ENCODE measurements at regions not wholly inside any gene's neighbourhood (a gene's known extent, or its start where the extent isn't known, plus 50 kb on each side); places are given as distances from the start of the nearest gene placed in this dataset.

GRCh38 chr10:3421537-3422257 is 249.1 kb upstream of the PITRM1 start:
- no peak for DNase-seq

- no peak for DNase-seq
Observed at GRCh38 chr10:3420527-3421469, 248.2 kb upstream of the PITRM1 start.

GRCh38 chr10:3419719-3420495 is 247.3 kb upstream of the PITRM1 start:
- DNase-seq, result no peak

GRCh38 chr10:3418926-3419325 is 246.3 kb upstream of the PITRM1 start:
- no peak for DNase-seq

GRCh38 chr10:3418041-3418754 is 245.6 kb upstream of the PITRM1 start:
- DNase-seq, result no peak

GRCh38 chr10:3417096-3417495 is 244.5 kb upstream of the PITRM1 start:
- no peak for DNase-seq

GRCh38 chr10:3415878-3416605 is 243.5 kb upstream of the PITRM1 start:
- no peak for DNase-seq

GRCh38 chr10:3415038-3415736 is 242.6 kb upstream of the PITRM1 start:
- DNase-seq, result no peak

GRCh38 chr10:3414667-3415023 is 242.1 kb upstream of the PITRM1 start:
- no peak for DNase-seq

- no peak for DNase-seq
Observed at GRCh38 chr10:3413937-3414666, 241.5 kb upstream of the PITRM1 start.

GRCh38 chr10:3412646-3413045 is 240.1 kb upstream of the PITRM1 start:
- DNase-seq, result no peak

GRCh38 chr10:3412071-3412582 is 239.5 kb upstream of the PITRM1 start:
- no peak for DNase-seq

GRCh38 chr10:3411044-3411443 is 238.5 kb upstream of the PITRM1 start:
- DNase-seq, result no peak

- no peak for DNase-seq
Observed at GRCh38 chr10:3409928-3410327, 237.3 kb upstream of the PITRM1 start.

- no peak for DNase-seq
Observed at GRCh38 chr10:3408603-3409365, 236.2 kb upstream of the PITRM1 start.

- DNase-seq, result no peak
Observed at GRCh38 chr10:3407208-3407607, 234.6 kb upstream of the PITRM1 start.

GRCh38 chr10:3406556-3406955 is 234.0 kb upstream of the PITRM1 start:
- no peak for DNase-seq

GRCh38 chr10:3404381-3404780 is 231.8 kb upstream of the PITRM1 start:
- no peak for DNase-seq

- DNase-seq, result no peak
Observed at GRCh38 chr10:3402187-3402751, 229.7 kb upstream of the PITRM1 start.
